HepG2 (cell line): ENCODE measurements at regions not wholly inside any gene's neighbourhood (a gene's known extent, or its start where the extent isn't known, plus 50 kb on each side); places are given as distances from the start of the nearest gene placed in this dataset.

Source experiments
- ATAC-seq: fragments of 200-7000 bp; cut with Tn5 transposase; 3 replicates; pipeline ENCODE4 v1.9.1; 2020; ENCODE audit warnings: mild to moderate bottlenecking, moderate library complexity
- BruUV-seq: library from RNA; stranded (reverse); fragments of 400-500 nt; replicated peaks from 2 replicates; lab custom pipeline; 2021; lab: Mats Ljungman, UMichigan
- CTCF ChIA-PET: fragments of 300-600 bp; formaldehyde crosslinking; extraction: SDS; loops from one replicate; lab custom pipeline; 2021; ENCODE audit warnings: low total read pairs, inconsistent platforms, low intra/inter-chr PET ratio; lab: Yijun Ruan, JAX
- POLR2A ChIA-PET: fragments of 350-600 bp; sonication (Branson Sonifier 250); formaldehyde crosslinking; loops from one replicate; lab custom pipeline; 2020; ENCODE audit warnings: antibody characterized with exemption, inconsistent platforms; lab: Yijun Ruan, JAX
- DNase-seq: peaks from one replicate; pipeline ENCODE4 v3.0.0-alpha.2; 2015; ENCODE audit warnings: low spot score
- FAIRE-seq: peaks from 3 replicates; lab custom pipeline; 2011; peaks lifted over from hg19 to GRCh38; lab: Jason Lieb, UNC
- H2AFZ ChIP-seq: one replicate; pipeline ENCODE4 v1.6.1; 2011; ENCODE audit warnings: low read length, inconsistent platforms
- H3K27ac ChIP-seq: fragments of 300-600 bp; 3 replicates; pipeline ENCODE4 v1.8.0; 2011; ENCODE audit warnings: mixed run types, mild to moderate bottlenecking, mixed read lengths, low read length, inconsistent platforms; ENCODE audit not compliant: insufficient read depth; ENCODE audit errors: extremely low read length
- H3K27me3 ChIP-seq, 2 experiments: fragments of 200-600 bp in 1 of 2; 2 replicates in 1 of 2; 3 replicates in 1 of 2; pipeline versions ENCODE4 v1.6.0 to v1.8.0; 2011; ENCODE audit warnings: low read length in 2 of 2, mild to moderate bottlenecking in 2 of 2, moderate library complexity in 2 of 2, inconsistent platforms in 1 of 2; ENCODE audit not compliant: insufficient read depth in 2 of 2, control insufficient read depth in 1 of 2
- H3K36me3 ChIP-seq, 2 experiments: fragments of 200-600 bp in 1 of 2; replicated peaks in 1 of 2; 2 replicates in 1 of 2; 3 replicates in 1 of 2; pipeline versions ENCODE4 v1.5.1 to v1.8.0; 2011; ENCODE audit warnings: low read length in 2 of 2, inconsistent platforms in 1 of 2; ENCODE audit not compliant: insufficient read depth in 2 of 2, control insufficient read depth in 1 of 2
- H3K4me1 ChIP-seq: 2 replicates; pipeline ENCODE4 v1.5.1; 2012; ENCODE audit warnings: low read length, inconsistent platforms; ENCODE audit not compliant: insufficient read depth
- H3K4me2 ChIP-seq: 2 replicates; pipeline ENCODE4 v1.6.0; 2011; ENCODE audit warnings: low read depth, low read length, inconsistent platforms
- H3K4me3 ChIP-seq, 3 experiments: fragments of 200-600 bp in 1 of 3; sonication (generic), shearing (Covaris generic) in 1 of 3; replicated peaks in 1 of 3; 2 replicates each; pipeline ENCODE4 v1.5.1; 2011 to 2016; ENCODE audit warnings: low read length in 3 of 3, inconsistent platforms in 2 of 3, low read depth in 2 of 3, mild to moderate bottlenecking in 2 of 3, control low read depth in 1 of 3, mixed read lengths in 1 of 3; ENCODE audit not compliant: insufficient read depth in 1 of 3
- H3K79me2 ChIP-seq: one replicate; pipeline ENCODE4 v1.6.1; 2011; ENCODE audit warnings: low read length, inconsistent platforms; ENCODE audit not compliant: insufficient read depth
- H3K9ac ChIP-seq: 2 replicates; pipeline ENCODE4 v1.6.0; 2011; ENCODE audit warnings: mild to moderate bottlenecking, low read depth, low read length, inconsistent platforms; ENCODE audit not compliant: insufficient read depth
- H3K9me3 ChIP-seq: 2 replicates; pipeline ENCODE4 v1.5.1; 2012; ENCODE audit warnings: mild to moderate bottlenecking, low read length
- H4K20me1 ChIP-seq: 2 replicates; pipeline ENCODE4 v1.6.0; 2011; ENCODE audit warnings: inconsistent platforms, mild to moderate bottlenecking, low read length, moderate library complexity; ENCODE audit not compliant: insufficient read depth
- E2F2 ChIP-seq: sonication (generic); formaldehyde crosslinking; IDR thresholded peaks from 2 replicates; pipeline ENCODE4 v1.4.0; 2020; ENCODE audit warnings: missing genetic modification reagents, borderline replicate concordance
- KLF16 ChIP-seq, 2 experiments: sonication (generic) in 1 of 2; formaldehyde crosslinking in 1 of 2; IDR thresholded peaks; 2 replicates each; pipeline versions ENCODE4 v1.6.1 to v1.8.0; 2016 to 2023; ENCODE audit warnings: missing genetic modification reagents in 2 of 2, missing compliant biosample characterization in 1 of 2
- ZFP37 ChIP-seq: sonication (generic); formaldehyde crosslinking; IDR thresholded peaks from 2 replicates; pipeline ENCODE4 v1.4.0; 2020; ENCODE audit warnings: missing genetic modification reagents, borderline replicate concordance
- ZNF143 ChIP-seq: sonication (generic); formaldehyde crosslinking; IDR thresholded peaks from 2 replicates; pipeline ENCODE4 v1.4.0; 2020; ENCODE audit warnings: missing genetic modification reagents
- ZNF354B ChIP-seq: sonication (generic); formaldehyde crosslinking; IDR thresholded peaks from 2 replicates; pipeline ENCODE4 v1.8.0; 2022; ENCODE audit warnings: mild to moderate bottlenecking, missing genetic modification reagents
- WGBS: methylation state at CpG from one replicate; pipeline ENCODE4 v1.1.6; 2017; ENCODE audit warnings: low lambda C conversion rate; 5-methylcytosine and 5-hydroxymethylcytosine counted together
- in situ Hi-C: cut with HindIII; loops from 2 replicates; pipeline ENCODE4 v1.10.0; 2017; ENCODE audit warnings: low pct_unique_long_range_greater_than_20kb; ENCODE audit not compliant: extremely low pct_ligation_motif_present
- intact Hi-C: fragments of 100-400 bp; cut with micrococcal nuclease; formaldehyde crosslinking; loops from one replicate; pipeline ENCODE4 v1.10.0; 2022; ENCODE audit not compliant: unreplicated experiment
- TF ChIP-seq, protein P1 (sequence below): sonication (generic); formaldehyde crosslinking; IDR thresholded peaks from 2 replicates; pipeline ENCODE4 v1.5.1; 2020; ENCODE audit warnings: mild to moderate bottlenecking, missing genetic modification reagents, borderline replicate concordance

- no peak overlapping the region for H3K4me3 ChIP-seq
- H3K79me2 ChIP-seq = no peaks in the 10 kb centered on the region
- no TSS peak for BruUV-seq
- ChIA-PET CTCF (no interaction called here), POLR2A (no interaction called here)
- WGBS = 18% methylated on average over 2 of the region's 2 CpGs
- ATAC-seq (no peak), DNase-seq (no peak), FAIRE-seq (no peak)
- H3K36me3 ChIP-seq = no peaks in the 10 kb centered on the region
- intact Hi-C loops = no loop called here
- in situ Hi-C loops = no loop called here
- no peaks in the 10 kb centered on the region for H3K4me1 ChIP-seq
- no peaks in the 10 kb centered on the region for H3K27me3 ChIP-seq
- no peak overlapping the region for H3K4me2 ChIP-seq
- H2AFZ ChIP-seq = no peak overlapping the region
- no peak overlapping the region for H3K9ac ChIP-seq
- H4K20me1 ChIP-seq = no peaks in the 10 kb centered on the region
- no peaks in the 10 kb centered on the region for H3K9me3 ChIP-seq
- TF ChIP-seq E2F2 = no peak
- TF ChIP-seq, protein P1, sequence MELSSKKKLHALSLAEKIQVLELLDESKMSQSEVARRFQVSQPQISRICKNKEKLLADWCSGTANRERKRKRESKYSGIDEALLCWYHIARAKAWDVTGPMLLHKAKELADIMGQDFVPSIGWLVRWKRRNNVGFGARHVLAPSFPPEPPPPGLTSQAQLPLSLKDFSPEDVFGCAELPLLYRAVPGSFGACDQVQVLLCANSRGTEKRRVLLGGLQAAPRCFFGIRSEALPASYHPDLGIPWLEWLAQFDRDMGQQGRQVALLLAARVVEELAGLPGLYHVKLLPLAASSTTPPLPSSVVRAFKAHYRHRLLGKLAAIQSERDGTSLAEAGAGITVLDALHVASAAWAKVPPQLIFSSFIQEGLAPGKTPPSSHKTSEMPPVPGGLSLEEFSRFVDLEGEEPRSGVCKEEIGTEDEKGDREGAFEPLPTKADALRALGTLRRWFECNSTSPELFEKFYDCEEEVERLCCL (CRISPR knock-in tag) = no peak
- no peak for TF ChIP-seq ZFP37 (CRISPR knock-in tag)
- TF ChIP-seq ZNF143 (CRISPR knock-in tag) = no peak
- TF ChIP-seq ZNF354B (CRISPR knock-in tag) = no peak
- TF ChIP-seq KLF16 (CRISPR knock-in tag; IDR thresholded peaks at IDR 0.05) = no peak
- H3K27ac ChIP-seq = no peak overlapping the region
Observed at GRCh38 chr12:83920821-83921547, 991.6 kb downstream of the SLC6A15 start.
